KMS-11 (cell line): ENCODE measurements at regions not wholly inside any gene's neighbourhood (a gene's known extent, or its start where the extent isn't known, plus 50 kb on each side); places are given as distances from the start of the nearest gene placed in this dataset.

Source experiments
- H2AFZ ChIP-seq: fragments of 200-600 bp; sonication (generic); 2 replicates; pipeline ENCODE4 v1.6.1; 2016; ENCODE audit warnings: antibody characterized with exemption, mixed run types, low read depth
- H3K27ac ChIP-seq: fragments of 200-600 bp; sonication (generic); 2 replicates; pipeline ENCODE4 v1.6.1; 2016; ENCODE audit warnings: mild to moderate bottlenecking, mixed run types
- H3K27me3 ChIP-seq: fragments of 200-600 bp; sonication (generic); 2 replicates; pipeline ENCODE4 v1.6.1; 2017; ENCODE audit warnings: mild to moderate bottlenecking, low read depth, mixed run types, moderate library complexity; ENCODE audit not compliant: insufficient read depth
- H3K36me3 ChIP-seq: fragments of 200-600 bp; sonication (generic); 2 replicates; pipeline ENCODE4 v1.6.1; 2017; ENCODE audit warnings: mild to moderate bottlenecking, mixed run types; ENCODE audit not compliant: insufficient read depth
- H3K4me1 ChIP-seq: fragments of 200-600 bp; sonication (generic); 2 replicates; pipeline ENCODE4 v1.6.1; 2016; ENCODE audit warnings: mild to moderate bottlenecking, low read depth, mixed run types; ENCODE audit not compliant: poor library complexity, severe bottlenecking
- H3K4me2 ChIP-seq: fragments of 200-600 bp; sonication (generic); 2 replicates; pipeline ENCODE4 v1.7.0; 2016; ENCODE audit warnings: mild to moderate bottlenecking, mixed run types
- H3K4me3 ChIP-seq: fragments of 200-600 bp; sonication (generic); IDR thresholded peaks from 2 replicates; pipeline ENCODE4 v1.6.1; 2017; ENCODE audit warnings: low read depth, low read length, mixed read lengths; ENCODE audit not compliant: insufficient read depth
- H3K79me2 ChIP-seq: fragments of 200-600 bp; sonication (generic); 2 replicates; pipeline ENCODE4 v1.6.1; 2016; ENCODE audit warnings: low read depth, mixed run types; ENCODE audit not compliant: insufficient read depth
- H3K9ac ChIP-seq: fragments of 200-600 bp; sonication (generic); 2 replicates; pipeline ENCODE4 v1.6.1; 2016; ENCODE audit warnings: mild to moderate bottlenecking, mixed run types
- H4K20me1 ChIP-seq: fragments of 200-600 bp; sonication (generic); 2 replicates; pipeline ENCODE4 v1.6.1; 2016; ENCODE audit warnings: mild to moderate bottlenecking, mixed run types; ENCODE audit not compliant: insufficient read depth
- CTCF ChIP-seq: fragments of 200-600 bp; sonication (generic); conservative IDR thresholded peaks from 2 replicates; pipeline ENCODE4 v1.6.1; 2017; ENCODE audit warnings: low read depth, mild to moderate bottlenecking, antibody characterized with exemption, low read length, moderate library complexity, mixed read lengths

GRCh38 chr4:114368751-114369150 lies 229.9 kb upstream of the UGT8 start:
- H3K27ac ChIP-seq = no peak overlapping the region
- H2AFZ ChIP-seq = no peak overlapping the region
- no peaks in the 10 kb centered on the region for H4K20me1 ChIP-seq
- H3K9ac ChIP-seq = no peak overlapping the region
- H3K4me1 ChIP-seq = no peaks in the 10 kb centered on the region
- H3K4me3 ChIP-seq = no peak overlapping the region
- no peak overlapping the region for H3K4me2 ChIP-seq
- no peaks in the 10 kb centered on the region for H3K79me2 ChIP-seq
- no peaks in the 10 kb centered on the region for H3K36me3 ChIP-seq
- no peaks in the 10 kb centered on the region for H3K27me3 ChIP-seq
- TF ChIP-seq CTCF = no peak

- H3K9ac ChIP-seq = no peak overlapping the region
- no peak overlapping the region for H3K27ac ChIP-seq
- H3K4me1 ChIP-seq = no peaks in the 10 kb centered on the region
- H3K79me2 ChIP-seq = no peaks in the 10 kb centered on the region
- no peak overlapping the region for H3K4me2 ChIP-seq
- TF ChIP-seq CTCF = no peak
- H3K27me3 ChIP-seq = no peaks in the 10 kb centered on the region
- no peak overlapping the region for H3K4me3 ChIP-seq
- H2AFZ ChIP-seq = no peak overlapping the region
- no peaks in the 10 kb centered on the region for H4K20me1 ChIP-seq
- no peaks in the 10 kb centered on the region for H3K36me3 ChIP-seq
Measured at GRCh38 chr4:114373508-114373907, 225.1 kb upstream of the UGT8 start.

DNA sequence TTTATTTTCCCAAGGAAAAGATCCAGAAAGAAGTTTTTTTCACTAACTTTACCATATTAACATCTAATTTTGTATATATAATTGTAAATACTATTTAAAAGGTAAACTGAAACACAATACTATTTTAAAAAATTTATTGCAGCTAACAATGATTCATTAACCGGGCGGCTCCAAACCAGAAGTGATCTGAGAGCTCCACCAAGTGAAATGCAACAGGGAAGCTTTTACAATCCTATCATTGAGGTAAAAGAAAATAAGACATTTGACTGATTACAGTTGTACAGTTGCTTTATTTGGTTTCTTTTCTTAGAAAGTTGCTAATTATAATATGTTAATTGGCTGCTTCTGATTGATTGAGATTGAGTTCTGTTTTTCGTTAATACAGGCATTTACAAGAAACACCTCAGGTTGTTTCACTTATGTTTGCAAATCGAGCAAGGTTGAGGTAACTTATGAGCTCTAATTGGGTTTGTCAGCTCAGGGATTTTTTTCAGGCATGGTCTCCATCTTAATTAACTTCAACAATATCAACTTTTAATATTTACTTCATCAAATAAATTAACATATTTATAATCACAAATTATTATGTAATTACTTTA lies 220.2 kb upstream of the UGT8 start:
- TF ChIP-seq CTCF = no peak
- Histone ChIP-seq H3K27me3 (no peaks in the 10 kb centered on the region), H3K9ac (no peak overlapping the region), H3K4me3 (no peak overlapping the region), H3K27ac (no peak overlapping the region), H3K4me2 (no peak overlapping the region), H2AFZ (no peak overlapping the region), H3K36me3 (no peaks in the 10 kb centered on the region), H3K4me1 (no peaks in the 10 kb centered on the region), H3K79me2 (no peaks in the 10 kb centered on the region), H4K20me1 (no peaks in the 10 kb centered on the region)

- Histone ChIP-seq H2AFZ (no peak overlapping the region), H3K4me1 (no peaks in the 10 kb centered on the region), H4K20me1 (no peaks in the 10 kb centered on the region), H3K27me3 (no peaks in the 10 kb centered on the region), H3K27ac (no peak overlapping the region), H3K9ac (no peak overlapping the region), H3K4me2 (no peak overlapping the region), H3K79me2 (no peaks in the 10 kb centered on the region), H3K4me3 (no peak overlapping the region), H3K36me3 (no peaks in the 10 kb centered on the region)
- TF ChIP-seq CTCF = no peak
Measured at GRCh38 chr4:114383067-114383466, 215.5 kb upstream of the UGT8 start.
